Amniotic epithelial cell (primary cell): ENCODE measurements at regions not wholly inside any gene's neighbourhood (a gene's known extent, or its start where the extent isn't known, plus 50 kb on each side); places are given as distances from the start of the nearest gene placed in this dataset.

Experiments
- DNase-seq: peaks from one replicate; pipeline ENCODE4 v3.0.0-alpha.2; 2010; ENCODE audit warnings: low read depth

DNA sequence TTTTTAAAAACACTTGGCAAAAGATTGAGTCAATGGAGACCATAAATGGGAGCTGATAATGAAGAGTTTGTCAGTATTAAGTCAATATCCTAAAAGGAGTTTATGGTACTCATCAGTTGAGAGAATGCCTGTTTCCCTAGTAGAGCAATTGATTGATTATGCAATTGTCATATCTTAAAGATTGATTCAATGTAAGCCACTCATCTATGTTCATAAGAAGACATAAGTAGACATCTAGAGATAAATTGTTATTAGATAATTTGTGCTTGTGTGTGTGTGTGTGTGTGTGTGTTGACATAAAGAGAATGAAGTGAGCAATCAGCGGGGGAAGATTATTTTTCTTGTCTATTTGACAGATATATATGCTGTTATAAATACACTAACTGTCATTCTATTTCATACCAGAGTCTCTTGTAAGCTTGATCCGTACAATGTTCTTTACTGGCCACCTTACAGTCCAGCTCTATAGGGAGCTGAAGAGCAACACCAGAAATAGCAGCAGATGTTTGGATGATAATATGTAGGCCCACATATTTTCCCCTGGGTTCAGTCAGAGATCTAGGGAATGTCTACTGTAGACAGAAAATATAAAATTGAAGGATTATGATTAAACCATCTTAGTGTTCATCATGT, 848.6 kb upstream of the EPHA6 start:
- no peak for DNase-seq

DNA sequence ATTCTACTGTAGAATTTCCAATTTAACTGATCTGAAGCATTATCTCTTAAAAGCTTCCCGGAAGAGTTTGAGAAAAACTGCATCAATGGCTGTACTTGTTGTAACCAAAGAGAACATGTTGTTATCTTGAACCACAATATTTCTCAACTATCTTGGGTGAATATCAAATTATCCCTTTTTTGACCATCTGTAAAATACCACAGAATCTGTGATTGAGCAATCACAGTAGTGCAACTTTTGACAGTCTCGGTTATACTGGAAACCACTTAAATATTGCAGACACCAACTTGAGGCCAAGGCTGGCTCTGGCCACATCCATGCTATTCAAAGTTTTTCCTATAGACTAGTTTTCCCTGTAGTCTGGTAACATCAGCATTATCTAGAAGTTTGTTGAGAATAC, 842.8 kb upstream of the EPHA6 start:
- DNase-seq, result peak; percentile 97

GRCh38 chr3:95994338-95994737, 820.1 kb upstream of the EPHA6 start:
- DNase-seq, result no peak

DNA sequence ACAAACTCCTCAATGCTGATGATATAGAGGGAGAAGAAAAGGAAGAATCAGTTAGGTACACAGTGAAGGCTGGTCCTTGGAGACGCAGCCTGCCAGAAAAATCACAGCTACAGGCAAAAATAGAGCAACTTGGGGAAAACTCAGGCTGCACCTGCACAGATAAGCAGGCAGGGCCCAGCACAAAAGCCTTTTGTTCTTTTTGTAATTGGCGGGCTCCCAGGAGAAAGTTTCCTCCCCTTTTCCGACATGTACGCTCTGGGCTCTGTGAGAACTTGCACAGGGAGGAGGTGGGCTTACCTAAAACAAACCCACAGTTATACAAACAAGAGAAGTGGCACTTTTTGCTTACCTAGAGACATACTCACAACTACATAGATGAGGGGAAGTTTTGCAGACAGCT, 813.4 kb upstream of the EPHA6 start:
- no peak for DNase-seq

GRCh38 chr3:96007650-96008195, 806.7 kb upstream of the EPHA6 start:
- DNase-seq, result no peak

GRCh38 chr3:96012939-96013338, 801.5 kb upstream of the EPHA6 start:
- peak; percentile 55 for DNase-seq

GRCh38 chr3:96017556-96017955, 796.8 kb upstream of the EPHA6 start:
- DNase-seq, result no peak

DNA sequence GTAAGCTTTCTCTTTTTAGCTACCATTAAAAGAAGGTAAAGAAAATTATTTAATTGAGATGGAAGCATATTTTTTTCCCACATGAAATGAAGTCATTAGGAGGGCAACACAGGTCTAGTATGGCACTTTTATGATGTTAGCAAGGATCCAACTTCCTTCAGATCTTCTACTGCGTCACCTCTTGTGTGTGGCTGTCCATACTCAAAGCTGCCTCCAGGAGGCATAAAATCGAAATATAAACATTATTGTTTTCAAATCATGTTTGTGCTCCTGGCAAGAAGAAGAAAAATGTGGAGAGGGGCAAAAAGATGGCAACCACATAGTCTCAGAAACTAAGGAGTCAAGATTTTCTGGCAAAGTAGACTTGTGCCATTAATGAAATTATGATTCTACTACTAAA, 791.7 kb upstream of the EPHA6 start:
- DNase-seq, result no peak

DNA sequence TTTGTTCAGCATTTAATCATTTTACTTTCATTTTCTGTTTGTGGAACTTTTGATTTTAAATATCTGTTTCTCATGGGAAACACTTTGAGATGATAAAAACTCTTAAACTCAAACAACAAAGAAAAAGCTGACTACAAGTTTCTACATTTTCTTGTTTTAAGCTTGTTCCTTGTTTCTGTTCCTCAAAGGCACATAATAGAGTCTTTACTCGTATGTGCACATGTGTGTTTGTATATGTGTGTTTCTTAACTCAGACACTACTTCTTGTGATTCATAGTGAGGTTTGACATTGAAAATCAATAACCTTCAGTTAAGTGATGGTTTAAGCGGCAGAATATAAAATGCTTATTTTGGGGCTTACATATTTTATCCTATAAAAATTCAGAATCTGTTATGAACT, 786.7 kb upstream of the EPHA6 start:
- no peak for DNase-seq

DNA sequence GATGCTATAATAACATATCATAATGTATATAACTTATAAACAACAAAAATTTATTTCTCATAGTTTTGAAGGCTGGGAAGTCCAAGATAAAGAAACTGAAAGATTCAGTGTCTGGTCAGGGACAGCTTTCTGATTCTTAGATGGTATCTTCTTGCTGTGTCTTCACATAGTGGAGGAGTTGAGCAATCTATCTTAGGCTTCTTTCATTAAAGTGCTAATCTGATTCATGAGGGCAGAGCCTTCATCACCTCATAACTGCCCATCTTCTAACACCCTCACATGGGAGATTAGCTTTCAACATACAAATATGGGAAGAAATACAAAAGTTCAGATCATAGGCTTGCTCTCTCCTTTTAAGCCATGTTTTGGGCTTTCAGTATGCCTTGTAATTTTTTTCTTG, 774.8 kb upstream of the EPHA6 start:
- DNase-seq, result peak; percentile 54

- no peak for DNase-seq
These were observed 755.1 kb upstream of the EPHA6 start for GRCh38 chr3:96059301-96059700.

- DNase-seq, result no peak
These were observed 745.3 kb upstream of the EPHA6 start for GRCh38 chr3:96069065-96069464.

DNA sequence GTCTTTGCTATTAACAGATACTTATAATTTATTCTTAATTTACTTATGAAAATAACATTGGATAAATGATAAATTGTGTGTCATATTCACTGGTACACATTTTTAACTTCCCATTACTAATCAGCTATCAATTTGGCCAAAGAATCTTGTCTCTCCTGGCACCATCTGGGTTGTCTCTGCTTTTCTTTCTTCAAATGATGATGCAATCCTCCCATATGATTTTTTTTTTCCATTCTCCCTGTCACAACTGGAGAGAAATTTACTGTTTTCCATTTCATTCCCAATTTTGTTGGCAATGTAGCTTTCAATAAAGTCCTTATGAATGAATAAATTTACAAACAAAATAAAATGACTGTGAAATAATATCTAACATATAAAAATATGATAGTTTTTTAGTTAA, 743.7 kb upstream of the EPHA6 start:
- DNase-seq, result peak; percentile 25

DNA sequence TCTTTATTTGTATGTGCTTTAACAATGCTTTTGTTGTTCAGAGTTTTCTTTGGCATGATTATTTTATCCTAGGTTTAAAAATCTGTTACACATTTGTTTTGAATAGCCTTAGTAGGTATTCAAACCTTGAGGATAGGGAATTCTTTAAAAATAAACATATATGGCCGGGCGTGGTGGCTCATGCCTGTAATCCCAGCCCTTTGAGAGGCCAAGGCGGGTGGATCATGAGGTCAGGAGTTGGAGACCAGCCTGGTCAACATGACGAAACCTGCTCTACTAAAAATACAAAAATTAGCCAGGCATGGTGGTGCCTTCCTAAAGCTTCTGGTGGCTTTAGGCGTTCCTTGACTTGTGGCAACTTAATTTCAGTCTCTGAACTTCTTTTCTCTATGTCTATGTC, 743.3 kb upstream of the EPHA6 start:
- DNase-seq, result no peak

GRCh38 chr3:96072226-96072625, 742.2 kb upstream of the EPHA6 start:
- DNase-seq, result no peak

DNA sequence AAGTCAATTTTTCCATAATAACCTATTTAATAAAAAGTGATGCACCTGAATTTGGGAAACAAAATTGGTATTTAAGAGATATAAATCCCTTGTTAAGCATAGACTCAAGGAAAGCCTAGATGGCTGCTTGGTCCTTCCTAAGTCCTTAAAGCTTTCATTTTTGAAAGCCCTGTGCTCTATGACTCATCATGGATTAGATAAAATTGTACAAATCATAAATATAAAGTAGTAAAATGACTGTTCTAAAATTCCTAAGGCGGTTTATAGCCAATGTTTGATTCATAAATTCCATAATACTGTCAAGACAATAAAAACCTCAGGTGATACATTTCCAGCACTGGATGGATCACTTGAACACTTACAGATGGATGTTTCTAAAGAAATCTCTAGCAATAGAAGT, 730.8 kb upstream of the EPHA6 start:
- DNase-seq, result peak; percentile 39

DNA sequence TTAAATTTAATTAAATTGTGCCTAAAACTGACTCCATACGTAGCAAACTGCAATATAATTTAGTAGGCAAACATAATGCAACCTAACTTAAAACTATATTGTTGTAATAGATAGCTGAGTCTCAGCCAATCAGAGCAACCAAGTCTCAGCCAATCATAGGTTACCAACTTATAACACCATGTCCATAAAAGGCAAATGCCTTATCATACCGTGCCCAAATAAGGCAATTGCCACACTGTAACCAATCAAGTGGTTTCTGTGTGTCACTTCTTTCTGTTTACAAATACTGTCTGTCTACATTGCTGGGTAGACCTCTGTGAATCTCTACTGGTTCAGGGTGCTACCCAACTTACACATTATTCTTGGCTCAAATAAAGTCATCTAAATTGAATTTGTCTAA, 728.4 kb upstream of the EPHA6 start:
- no peak for DNase-seq

- no peak for DNase-seq
These were observed 713.3 kb upstream of the EPHA6 start for GRCh38 chr3:96101006-96101560.

DNA sequence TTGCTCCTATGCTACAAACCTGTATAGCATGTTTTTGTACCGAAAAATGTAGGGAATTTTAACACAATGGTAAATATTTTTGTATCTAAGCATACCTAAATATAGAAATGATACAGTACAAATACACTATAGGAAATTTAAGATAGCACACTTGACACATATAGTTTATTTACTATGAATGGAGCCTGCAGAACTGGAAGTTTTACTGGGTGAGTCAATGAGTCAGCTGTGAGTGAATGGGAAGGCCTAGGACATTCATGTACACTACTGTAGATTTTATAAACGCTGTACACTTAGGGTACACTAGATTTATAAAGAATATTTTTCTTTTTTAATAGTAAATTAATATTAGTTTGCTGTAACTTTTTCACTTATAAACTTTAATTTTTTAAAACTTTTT, 707.7 kb upstream of the EPHA6 start:
- DNase-seq, result no peak
